ENCODE measurements at regions not wholly inside any gene's neighbourhood (a gene's known extent, or its start where the extent isn't known, plus 50 kb on each side); places are given as distances from the start of the nearest gene placed in this dataset.

DNA sequence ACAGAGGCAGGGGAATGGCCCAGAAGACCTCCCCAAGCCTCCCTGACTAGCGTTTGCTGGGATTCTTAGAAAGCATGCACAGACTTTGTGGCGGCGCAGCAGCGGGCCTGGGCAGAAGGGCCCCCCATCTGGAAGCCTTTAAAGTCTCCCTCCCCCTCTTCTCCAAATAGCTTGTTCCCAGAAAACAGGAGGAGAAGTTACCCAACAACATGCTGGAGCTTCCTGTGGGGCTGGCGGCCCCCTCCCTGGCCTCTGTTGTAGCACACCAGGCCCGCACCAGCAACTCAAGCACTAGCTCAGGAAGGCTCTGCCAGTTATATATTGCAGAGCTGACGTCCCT is 334.8 kb downstream of the DYSF start:
- DNase-seq: no peak

DNA sequence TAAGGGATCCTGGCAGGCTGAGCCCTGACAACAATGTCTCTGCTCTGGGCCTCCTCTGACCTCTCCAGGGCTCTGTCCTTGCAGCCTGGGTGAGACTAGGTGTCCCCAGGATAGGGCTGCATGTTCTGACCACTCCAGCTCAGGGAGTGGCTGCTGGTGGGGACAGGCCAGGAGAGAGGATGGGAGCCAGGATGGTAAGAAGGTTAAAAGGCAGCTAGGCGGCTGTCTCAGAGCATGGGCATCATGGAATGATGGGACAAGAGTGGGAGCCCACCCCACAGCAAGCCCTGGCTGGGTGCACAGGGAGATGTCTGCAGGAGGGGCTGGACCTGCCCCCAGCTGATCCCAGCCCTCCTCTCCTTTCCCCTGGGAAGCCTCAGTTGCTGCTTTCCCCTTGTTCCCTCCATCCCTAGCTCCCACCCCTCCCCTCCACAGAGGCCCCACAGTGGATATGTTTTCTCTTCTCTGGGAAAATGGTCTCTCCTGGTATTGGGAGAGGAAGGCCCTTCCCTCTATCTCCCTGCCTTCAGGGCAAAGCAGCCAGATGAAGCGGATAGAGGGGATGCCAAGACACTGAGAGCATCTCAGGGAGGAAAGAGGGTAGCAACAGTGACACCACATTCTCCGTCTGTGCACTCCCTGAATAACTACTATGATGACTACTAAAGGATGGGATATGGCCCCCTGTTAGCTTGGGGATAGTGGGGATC is 334.3 kb downstream of the DYSF start:
- no peak for DNase-seq

DNA sequence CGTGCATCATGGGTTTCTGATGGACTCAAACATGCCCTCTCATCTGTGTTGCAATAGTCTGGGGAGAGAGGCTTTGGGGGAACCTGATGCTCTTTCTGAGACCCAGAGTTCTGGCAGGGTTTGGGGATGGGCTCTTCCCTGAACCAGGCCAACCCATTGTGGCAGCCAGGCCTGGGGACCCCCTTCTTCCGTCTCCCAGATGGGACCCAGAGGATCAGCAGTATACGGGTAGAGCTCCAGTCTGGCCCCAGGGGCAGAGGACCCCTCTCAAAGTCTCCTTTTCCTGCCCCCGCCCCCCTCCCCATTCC is 333.7 kb downstream of the DYSF start:
- no peak for DNase-seq

DNA sequence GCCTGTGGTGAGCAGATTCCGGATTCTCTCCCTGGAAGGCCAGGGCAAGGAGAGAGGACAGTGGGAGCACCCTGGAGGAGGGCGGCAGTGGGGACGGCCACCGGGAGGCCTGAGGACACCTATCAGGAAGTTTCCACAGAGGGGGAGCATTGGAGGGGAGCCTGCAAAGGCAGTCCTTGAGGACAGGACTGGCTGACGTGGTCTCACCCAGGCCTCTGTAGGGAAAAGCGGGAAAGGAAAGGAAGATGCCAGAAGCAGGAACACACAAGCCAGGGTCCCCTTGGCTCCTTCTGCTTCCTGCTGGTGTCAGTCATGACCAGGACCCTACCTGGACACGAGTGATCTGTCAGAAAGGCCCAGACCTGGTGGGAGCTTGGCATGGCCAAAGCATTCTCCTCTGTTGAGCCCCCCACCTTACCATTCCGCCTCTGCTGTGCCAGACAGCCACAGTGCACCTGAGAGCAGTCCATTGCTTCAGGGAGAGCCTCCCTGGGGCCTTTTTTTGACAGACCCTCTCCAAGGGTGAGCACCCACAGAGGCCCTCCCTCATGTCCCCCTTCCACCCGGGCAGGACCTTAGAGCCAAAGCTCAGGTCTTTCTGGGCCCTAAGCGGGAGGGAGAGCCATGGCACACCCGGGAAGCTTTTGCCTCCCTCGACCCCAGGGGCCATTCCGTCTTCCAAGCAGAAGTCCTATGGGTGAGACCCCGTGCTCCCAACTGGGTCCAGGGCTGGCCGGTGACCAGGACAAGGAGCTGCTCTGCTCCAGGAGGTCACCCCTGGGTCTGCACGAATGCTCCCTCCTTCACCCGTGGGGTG is 333.1 kb downstream of the DYSF start:
- no peak for DNase-seq

DNA sequence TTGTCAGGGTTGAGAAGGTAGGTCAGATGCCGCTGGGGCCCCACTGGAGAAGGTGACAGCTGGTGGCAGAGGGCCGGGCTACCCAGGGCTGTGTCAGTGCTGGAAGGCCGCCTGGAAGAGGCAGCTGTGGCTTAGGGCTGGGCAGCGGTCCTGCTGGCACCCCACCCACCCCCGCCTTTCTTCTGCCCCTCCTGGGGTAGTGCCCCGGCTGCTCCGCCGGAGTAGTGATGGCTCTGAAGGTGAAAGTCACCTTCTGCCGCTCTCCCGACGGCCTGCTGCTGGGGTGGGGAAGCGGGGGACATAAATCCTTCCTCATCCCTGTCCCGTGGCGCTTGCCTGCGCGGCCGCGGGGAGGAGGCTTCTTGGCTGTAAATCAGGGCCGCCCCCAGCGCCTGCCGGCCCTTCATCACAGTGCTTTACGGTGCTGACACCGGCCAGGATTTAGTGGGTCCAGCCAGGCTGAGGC is 332.2 kb downstream of the DYSF start:
- no peak for DNase-seq

DNA sequence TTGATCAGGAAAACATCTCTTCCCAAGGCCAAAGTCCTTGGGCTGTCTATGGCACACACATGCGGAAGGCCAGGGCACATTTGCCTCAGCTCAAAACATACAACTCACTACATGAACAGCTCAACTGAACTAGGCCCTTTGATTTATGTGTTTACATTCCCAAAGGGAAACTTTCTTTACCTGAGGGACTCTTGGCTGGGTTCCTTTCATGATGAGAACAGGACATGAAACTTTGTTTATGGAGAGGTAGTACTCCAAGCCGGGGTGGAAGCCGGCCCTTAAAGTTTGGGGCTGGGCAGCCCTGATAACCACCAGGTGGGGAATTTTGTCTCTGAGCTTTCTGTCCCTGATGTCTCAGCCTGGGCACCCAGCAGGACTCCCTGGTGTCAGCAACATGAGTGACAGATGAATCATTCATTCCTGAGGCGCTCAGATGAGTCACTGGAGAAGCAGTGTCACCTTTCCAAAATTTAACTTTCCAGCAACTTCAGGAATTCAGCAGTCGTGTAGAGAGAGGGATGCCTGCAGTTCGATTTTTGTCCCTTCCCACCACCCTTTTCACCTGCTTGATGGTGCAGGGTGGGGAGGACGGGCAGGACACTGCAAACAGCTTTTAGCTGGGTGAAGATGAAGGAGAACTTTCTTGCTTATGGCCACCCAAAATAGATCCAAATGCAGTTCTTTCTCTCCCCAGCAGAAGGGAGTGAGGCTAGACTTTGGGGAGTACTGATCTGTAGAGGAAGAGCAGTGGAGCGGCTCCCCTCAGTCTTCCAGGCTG is 331.6 kb downstream of the DYSF start:
- DNase-seq: peak; percentile 37

DNA sequence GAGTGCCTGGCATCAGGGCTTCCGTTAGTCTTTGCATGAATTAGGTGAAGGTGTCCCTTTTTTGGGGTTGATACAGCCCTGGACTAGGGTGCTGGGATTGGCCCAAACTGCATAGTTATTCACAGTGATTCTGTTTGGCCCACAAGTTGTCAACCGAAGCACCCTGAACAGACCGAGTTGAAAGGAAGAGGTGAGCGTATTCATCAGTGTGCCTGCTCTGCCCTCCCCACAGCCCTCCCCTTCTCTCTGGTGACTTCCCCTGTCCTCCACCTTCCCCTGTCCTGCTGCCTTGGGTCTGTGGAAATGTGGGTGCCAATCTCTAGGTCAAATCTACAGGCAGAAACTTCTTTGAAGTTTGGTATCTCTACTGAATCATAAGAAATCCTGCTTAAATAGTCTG is 330.5 kb downstream of the DYSF start:
- no peak for DNase-seq

DNA sequence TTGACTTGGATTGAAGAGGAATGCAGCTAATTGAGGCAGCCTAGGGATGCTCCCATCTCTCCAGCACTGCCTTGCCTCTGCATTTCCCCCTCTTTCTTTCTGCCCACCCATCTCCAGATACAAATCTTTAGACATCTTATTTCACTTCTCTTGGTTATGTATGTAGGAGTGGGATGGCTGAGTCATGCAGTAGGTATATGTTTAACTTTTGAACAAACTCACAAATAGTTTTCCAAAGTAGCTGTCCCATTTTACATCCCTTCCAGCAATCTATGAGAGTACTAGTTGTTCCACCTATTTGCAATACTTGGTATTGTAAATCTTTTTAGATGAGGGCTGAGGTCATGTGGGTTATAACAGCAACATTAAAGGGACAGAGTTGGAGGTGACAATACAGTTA is 329.9 kb downstream of the DYSF start:
- DNase-seq: no peak

DNA sequence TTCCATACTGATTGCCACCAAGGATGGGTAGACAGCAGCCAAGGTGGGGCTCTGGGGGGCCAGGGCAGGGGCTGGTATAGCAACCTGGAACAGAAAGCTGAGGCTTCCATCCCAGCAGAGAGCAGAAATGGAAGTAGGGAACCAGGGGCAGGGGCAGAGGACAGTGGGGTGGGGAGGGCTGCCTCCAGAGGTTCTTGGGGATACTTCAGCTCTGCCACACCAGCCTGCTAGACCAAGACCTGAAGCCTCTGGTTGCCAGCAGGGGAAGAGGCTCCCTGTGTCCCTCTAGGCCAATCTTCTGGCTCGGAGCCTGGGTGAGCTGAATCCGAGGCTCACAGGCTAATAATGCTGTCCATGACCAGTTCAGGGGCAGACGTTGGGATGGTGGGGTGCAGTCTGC is 329.0 kb downstream of the DYSF start:
- DNase-seq: no peak

DNA sequence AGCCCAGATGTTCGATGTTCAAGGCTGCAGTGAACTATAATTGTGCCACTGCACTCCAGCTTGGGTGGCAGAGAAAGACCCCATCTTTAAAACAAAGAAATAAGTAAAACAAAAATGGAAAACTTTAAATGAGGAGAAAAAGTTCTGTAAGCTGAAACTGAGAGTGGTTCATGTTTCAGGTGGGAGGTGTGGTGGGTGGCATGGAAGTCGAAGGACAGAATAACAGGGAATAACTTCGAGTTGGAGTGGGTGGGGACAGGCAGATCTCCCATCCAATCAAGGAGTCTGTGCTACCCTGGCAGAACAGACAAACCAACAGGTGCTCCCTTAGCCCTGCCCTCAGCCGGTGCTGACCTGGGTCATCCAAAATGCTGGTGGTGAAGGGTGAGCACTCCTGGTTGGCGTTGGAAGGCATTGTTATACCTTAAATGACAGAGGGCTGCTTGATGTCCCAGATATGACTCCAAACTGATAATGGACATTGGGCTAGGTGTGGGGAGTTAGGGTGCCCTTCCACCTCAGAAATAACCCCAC is 328.4 kb downstream of the DYSF start:
- no peak for DNase-seq

DNA sequence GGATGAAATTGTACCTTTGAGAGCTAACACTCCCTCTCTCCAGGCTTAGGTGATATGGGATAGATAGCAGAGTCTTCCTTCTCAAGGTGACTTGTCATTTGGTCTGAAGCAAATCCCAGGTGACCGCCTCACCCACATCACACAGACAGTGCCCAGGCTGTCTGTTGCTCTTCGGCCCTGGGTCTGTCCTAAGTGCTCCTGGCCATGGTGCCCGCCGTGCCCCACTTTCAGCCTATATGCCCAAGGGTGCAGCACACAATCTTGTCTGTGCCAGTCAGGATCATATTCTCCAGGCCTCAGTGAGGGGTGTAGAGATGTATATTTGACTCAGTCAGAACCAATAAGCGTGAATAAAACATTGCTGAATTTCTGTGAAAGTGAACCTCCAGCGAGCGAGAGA is 326.8 kb downstream of the DYSF start:
- DNase-seq: no peak

DNA sequence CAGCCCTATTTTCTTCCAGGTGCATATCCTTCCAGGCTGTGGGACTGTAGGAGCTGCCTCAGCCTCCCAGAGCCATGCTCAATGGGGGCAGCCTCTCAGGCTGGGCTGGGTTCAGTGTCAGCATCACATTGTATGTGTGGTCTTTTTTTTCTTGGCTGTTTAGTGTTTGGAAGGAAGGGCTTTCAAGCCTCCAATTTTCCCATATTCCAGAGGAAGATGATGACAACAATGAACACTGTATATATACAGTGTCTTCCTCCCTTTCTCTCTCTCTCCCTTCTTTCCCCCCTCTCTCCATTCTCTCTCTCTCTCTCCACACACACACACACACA is 326.4 kb downstream of the DYSF start:
- DNase-seq: no peak

DNA sequence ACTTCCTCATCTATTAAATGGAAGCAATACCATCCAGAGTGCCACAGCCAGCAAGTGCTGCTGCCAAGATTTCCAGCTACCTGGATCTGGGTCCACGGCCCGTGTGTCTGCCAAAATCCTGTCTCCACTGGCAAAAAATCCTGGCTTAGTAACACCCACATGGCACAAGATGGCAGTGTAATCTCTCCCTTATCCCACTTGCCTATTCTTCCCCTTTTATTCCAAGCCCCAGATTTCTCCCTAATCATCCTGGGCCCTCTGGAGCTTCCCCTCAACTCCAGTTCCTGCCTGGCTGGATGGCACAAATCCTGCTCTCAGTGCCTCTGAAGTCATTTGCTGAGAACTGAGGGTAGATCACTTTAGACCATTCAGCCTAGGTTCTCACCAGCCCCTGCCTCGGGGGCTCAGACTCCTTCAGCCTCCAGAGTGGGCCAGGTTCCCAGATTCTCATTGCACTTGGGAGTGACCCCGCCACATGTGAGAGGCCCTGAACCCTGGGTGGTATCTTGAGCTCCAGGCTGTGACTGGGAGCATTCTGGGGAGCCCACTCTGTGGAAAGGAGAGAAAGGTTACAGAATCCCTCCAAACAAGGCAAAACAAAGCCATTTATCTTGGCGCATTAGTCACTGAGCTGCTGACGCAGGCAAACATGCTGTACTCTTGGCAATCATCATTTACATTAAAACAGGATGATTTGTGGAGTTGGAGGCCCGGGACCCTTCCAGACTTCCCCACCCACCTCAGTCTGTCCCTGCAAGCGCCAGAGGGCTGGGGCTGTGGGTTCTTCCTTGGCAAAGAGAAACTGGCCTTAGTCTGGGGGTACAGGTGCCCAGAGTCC is 325.8 kb downstream of the DYSF start:
- DNase-seq: no peak

DNA sequence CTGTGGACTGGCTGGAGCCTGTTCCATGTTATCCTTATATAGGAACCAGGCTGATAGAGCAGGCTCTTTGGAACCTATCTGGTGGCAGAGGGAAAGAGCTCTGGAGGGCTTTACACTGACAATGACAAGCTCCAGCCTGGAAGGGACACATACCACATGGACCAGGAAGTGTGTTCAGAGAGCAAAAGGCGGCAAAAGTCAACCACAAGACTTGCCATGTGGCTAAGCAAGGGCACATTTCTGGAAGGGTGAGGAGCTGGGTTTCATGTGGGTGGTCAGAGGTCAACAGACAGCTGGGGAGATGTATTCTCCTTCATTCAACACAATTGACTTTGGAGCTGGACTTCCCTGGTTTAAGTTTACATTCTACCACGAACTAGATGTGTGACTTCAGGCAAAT is 325.2 kb downstream of the DYSF start:
- no peak for DNase-seq

DNA sequence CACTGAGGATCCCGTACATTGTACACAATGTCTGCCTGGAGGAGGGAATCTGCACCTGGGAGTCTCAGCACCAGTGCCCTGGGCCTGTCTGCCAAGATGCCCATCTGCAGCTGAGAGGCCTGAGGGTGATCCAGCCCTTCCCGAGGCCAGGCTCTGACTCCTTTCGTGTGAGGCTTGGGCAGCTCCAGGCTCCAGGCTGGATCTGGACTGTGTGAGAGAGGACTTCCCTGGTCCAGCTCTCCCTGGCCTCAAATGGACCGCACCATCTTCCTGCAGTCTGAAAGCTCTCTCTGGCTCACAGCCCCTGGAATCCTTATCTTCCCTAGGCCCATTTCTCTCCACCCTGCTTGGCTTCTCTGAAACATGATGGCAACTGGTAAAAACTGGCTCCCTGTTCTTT is 324.6 kb downstream of the DYSF start:
- no peak for DNase-seq

DNA sequence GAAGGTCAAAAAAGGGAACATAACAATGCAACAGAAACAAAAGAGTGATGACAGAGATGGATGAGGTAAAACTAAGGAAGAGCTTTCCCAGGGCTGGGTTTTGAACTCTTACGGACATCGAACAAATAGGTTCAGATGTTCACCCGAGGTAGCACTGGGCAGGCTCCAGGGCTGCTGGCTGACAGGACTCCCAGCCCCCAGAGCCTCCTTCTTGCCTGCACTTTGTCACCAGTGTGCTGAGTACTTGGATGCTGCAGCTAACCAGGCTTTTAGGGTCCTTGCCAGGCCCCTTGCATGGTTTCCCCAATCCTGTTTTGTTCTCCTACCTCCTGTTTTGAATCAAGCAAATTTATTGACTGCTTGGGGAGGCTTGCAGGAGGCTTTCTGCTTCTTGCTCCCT is 322.9 kb downstream of the DYSF start:
- DNase-seq: no peak

DNA sequence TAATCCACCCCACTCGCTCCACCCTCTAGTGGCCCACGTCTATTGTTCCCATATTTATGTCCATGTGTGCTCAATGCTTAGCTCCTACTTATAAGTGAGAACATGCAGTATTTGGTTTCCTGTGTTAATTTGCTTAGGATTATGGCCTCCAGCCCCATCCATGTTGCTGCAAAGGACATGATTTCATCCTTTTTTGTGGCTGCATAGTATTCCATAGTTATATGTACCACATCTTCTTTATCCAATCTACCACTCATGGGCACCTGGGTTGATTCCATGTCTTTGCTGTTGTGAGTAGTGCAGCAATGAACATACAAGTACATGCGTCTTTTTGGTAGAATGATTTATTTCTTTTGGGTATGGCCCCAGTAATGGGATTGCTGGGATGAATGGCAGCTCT is 319.9 kb downstream of the DYSF start:
- no peak for DNase-seq

DNA sequence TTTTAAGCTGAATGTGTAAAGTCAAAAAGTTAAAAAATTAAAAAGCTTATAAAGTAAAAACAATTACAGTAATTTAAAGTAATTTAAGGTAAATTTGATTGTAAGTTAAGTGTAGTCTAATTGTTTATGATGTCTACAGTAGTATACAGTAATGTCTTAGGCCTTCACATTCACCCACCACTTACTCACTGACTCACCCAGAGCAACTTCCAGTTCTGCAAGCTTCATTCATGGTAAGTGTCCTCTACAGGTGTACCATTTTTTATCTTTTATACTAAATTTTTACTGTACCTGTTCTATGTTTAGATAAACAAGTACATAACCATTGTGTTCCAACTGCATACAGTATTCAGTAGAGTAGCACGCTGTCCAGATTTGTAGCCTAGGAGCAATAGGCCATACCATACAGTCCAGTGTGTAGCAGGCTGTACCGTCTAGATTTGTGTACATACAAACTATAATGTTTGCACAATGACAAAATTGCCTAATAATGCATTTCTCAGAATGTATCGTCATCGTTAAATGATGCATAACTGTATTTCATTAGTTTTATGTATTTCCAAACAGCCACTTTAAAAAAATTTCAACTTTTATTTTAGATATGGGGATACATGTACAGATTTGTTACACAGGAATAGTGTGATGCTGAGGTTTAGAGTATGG is 319.3 kb downstream of the DYSF start:
- DNase-seq: no peak

DNA sequence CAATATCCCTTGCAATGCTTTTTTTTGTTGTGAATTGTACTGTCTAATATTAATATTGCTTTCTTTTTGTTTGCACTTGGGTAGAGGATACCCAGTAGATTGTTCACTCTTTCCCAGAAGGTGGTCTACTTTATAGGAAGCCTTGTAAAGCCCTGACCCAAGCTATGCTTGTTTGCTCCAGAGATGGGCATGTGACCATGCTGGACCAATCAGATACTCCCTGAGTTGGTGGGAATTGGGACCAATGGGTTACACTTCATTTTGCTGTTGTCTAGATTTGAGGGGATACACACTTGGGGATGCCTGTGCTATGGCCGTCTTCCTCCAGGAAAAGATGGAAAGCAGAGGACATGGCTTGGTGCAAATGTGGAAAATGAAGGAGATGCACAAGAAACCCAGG is 314.3 kb downstream of the DYSF start:
- no peak for DNase-seq

DNA sequence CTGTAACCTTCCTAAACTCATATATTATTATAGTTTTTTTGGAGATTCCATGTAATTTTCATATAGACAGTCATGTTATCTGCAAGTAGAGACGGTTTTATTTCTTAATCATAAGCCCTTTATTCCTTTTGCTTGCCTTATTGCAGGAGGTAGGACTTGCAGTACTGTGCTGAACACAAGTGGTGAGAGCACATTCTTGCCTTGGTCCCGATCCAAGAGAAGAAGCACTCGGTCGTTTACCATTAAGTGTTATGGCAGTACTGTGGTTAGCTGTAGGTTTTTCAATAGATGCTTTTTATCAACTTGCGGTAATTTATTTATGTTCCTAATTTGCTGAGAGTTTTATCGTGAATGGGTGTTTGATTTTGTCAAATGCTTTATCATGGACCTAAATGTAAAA is 305.7 kb downstream of the DYSF start:
- DNase-seq: no peak

DNA sequence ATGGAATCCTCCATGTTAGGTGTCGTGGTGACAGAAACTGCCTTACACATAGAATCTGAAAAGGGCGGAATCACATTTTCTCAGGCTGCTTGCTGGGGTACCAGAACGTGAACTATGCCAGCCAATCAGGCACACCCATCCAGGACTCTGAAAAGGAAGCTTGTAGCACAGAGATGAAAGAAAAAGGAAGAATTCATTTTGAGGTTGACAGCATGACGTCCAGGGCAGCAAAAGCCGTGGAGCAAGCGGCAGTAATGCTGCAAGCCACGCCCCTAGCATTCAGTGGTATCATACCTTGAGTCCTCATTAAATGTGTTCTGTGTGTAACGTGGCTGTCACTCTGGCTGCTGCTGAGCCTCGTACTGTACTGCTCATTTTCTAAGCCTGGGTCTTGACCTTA is 304.0 kb downstream of the DYSF start:
- DNase-seq: no peak

DNA sequence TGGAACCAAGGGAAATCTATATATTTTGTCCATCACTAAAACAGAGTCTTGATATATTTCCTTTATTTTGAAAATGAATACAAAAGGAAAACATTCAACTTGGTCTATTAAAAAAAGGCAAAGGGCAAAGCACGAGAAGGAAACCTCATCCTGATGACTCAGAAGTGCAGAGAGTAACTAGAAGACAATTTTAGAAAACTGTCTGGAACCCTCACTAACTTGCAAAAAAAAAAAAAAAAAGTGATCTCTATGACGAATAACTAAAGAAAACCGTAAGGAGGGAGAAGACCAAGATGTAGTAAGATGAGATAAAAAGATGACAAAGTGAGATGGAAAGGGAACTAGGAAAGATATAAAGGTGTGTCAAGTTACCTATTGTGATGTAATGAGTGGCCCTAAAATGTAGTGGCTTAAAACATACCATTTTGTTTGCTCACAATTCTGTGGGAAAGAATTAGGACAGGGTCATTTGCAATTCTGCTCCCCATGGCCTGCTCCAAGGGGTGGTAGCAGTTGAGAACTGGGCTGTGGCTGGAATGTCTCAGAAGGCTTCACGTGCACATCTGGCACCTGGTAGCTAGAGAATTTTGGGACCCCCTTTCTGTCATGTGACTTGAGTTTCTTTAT is 303.0 kb downstream of the DYSF start:
- DNase-seq: no peak

Data from NK-92 treated with Interleukin-12 subunit alpha and Interleukin-12 subunit beta, amount 100 ng/mL, for 24 hours (cell line).